PC-9 (cell line): ENCODE measurements at regions not wholly inside any gene's neighbourhood (a gene's known extent, or its start where the extent isn't known, plus 50 kb on each side); places are given as distances from the start of the nearest gene placed in this dataset.
A peak's percentile ranks its signal among the peaks of the same experiment; 100 is the strongest.

Experiments
- BruUV-seq: library from RNA; stranded (reverse); fragments of 400-500 nt; replicated peaks from 2 replicates; lab custom pipeline; 2021; lab: Mats Ljungman, UMichigan
- CTCF ChIA-PET: fragments of 300-600 bp; sonication (Branson Sonifier 250); formaldehyde crosslinking; loops from one replicate; lab custom pipeline; 2022; ENCODE audit warnings: antibody characterized with exemption; lab: Charles Lee
- POLR2A ChIA-PET: fragments of 300-600 bp; sonication (Branson Sonifier 250); formaldehyde crosslinking; loops from one replicate; lab custom pipeline; 2022; ENCODE audit warnings: antibody characterized with exemption; ENCODE audit not compliant: unreplicated experiment; lab: Charles Lee
- DNase-seq, 2 experiments: peaks; one replicate each; pipeline versions ENCODE4 v3.0.0 to v3.0.0-alpha.2; 2015 to 2022; ENCODE audit warnings: mixed read lengths in 1 of 2
- H2AFZ ChIP-seq: fragments of 200-600 bp; sonication (generic); 2 replicates; pipeline ENCODE4 v1.8.1; 2017; ENCODE audit warnings: antibody characterized with exemption
- H3F3A ChIP-seq: fragments of 200-600 bp; sonication (generic); 2 replicates; pipeline ENCODE4 v1.8.1; 2017; ENCODE audit warnings: antibody characterized with exemption, mild to moderate bottlenecking, low read depth; ENCODE audit not compliant: insufficient read depth
- H3K27ac ChIP-seq: fragments of 200-600 bp; sonication (generic); 2 replicates; pipeline ENCODE4 v1.6.1; 2016; ENCODE audit warnings: mixed run types
- H3K27me3 ChIP-seq: fragments of 200-600 bp; sonication (generic); 2 replicates; pipeline ENCODE4 v1.6.1; 2016; ENCODE audit warnings: low read depth, mixed run types; ENCODE audit not compliant: insufficient read depth
- H3K36me3 ChIP-seq: fragments of 200-600 bp; sonication (generic); 2 replicates; pipeline ENCODE4 v1.6.1; 2016; ENCODE audit warnings: low read depth, mixed run types
- H3K4me1 ChIP-seq: fragments of 200-600 bp; sonication (generic); replicated peaks from 2 replicates; pipeline ENCODE4 v1.6.1; 2016; ENCODE audit warnings: mixed run types; ENCODE audit not compliant: insufficient read depth
- H3K4me2 ChIP-seq: fragments of 200-600 bp; sonication (generic); 2 replicates; pipeline ENCODE4 v1.6.1; 2017; ENCODE audit warnings: mixed run types
- H3K4me3 ChIP-seq: fragments of 200-600 bp; sonication (generic); 2 replicates; pipeline ENCODE4 v1.6.1; 2016; ENCODE audit warnings: mixed run types
- H3K79me2 ChIP-seq: fragments of 200-600 bp; sonication (generic); 2 replicates; pipeline ENCODE4 v1.6.1; 2017; ENCODE audit warnings: low read depth, mixed run types
- H3K9me2 ChIP-seq: fragments of 200-600 bp; sonication (generic); 2 replicates; pipeline ENCODE4 v1.8.1; 2017; ENCODE audit warnings: mild to moderate bottlenecking; ENCODE audit not compliant: insufficient read depth
- H3K9me3 ChIP-seq: fragments of 200-600 bp; sonication (generic); 2 replicates; pipeline ENCODE4 v1.8.1; 2016; ENCODE audit warnings: low read depth; ENCODE audit not compliant: insufficient read depth
- H4K20me1 ChIP-seq: fragments of 200-600 bp; sonication (generic); 2 replicates; pipeline ENCODE4 v1.8.1; 2017; ENCODE audit not compliant: insufficient read depth
- CTCF ChIP-seq: fragments of 200-600 bp; sonication (generic); conservative IDR thresholded peaks from 2 replicates; pipeline ENCODE4 v1.6.1; 2017; ENCODE audit warnings: mixed run types, antibody characterized with exemption, mild to moderate bottlenecking, moderate library complexity
- EZH2 ChIP-seq: fragments of 200-600 bp; sonication (generic); IDR thresholded peaks from 2 replicates; pipeline ENCODE4 v1.8.0; 2017; ENCODE audit warnings: antibody characterized with exemption, low read depth
- intact Hi-C: fragments of 100-400 bp; cut with micrococcal nuclease; formaldehyde crosslinking; loops from one replicate; pipeline ENCODE4 v1.10.0; 2022; ENCODE audit not compliant: unreplicated experiment

- no peak for DNase-seq
- Histone ChIP-seq H3K27me3 (no peaks in the 10 kb centered on the region), H3K36me3 (no peaks in the 10 kb centered on the region), H3K4me1 (no peaks in the 10 kb centered on the region), H3K4me2 (no peak overlapping the region), H3F3A (no peaks in the 10 kb centered on the region), H3K4me3 (no peak overlapping the region), H3K27ac (no peak overlapping the region), H3K9me3 (no peaks in the 10 kb centered on the region), H4K20me1 (no peaks in the 10 kb centered on the region), H2AFZ (no peak overlapping the region), H3K79me2 (no peaks in the 10 kb centered on the region), H3K9me2 (no peaks in the 10 kb centered on the region)
- intact Hi-C loops, result no loop called here
- CTCF ChIA-PET, result no interaction called here
- POLR2A ChIA-PET, result no interaction called here
- TF ChIP-seq EZH2, result no peak
- TF ChIP-seq CTCF, result no peak
- no TSS peak for BruUV-seq
These were observed 1654.0 kb downstream of the PCDH7 start for GRCh38 chr4:32374206-32374605.

GRCh38 chr4:32393806-32394205 lies 1673.6 kb downstream of the PCDH7 start:
- Histone ChIP-seq H3K9me2 (no peaks in the 10 kb centered on the region), H3K9me3 (no peaks in the 10 kb centered on the region), H2AFZ (0 out of 2 replicates have a peak overlapping the region, but pooled peaks have one; percentile 39), H3K36me3 (no peaks in the 10 kb centered on the region), H3K27ac (no peak overlapping the region), H3K4me2 (no peak overlapping the region), H3K4me3 (no peak overlapping the region), H3K4me1 (no peaks in the 10 kb centered on the region), H3K27me3 (no peaks in the 10 kb centered on the region), H4K20me1 (no peaks in the 10 kb centered on the region), H3K79me2 (no peaks in the 10 kb centered on the region), H3F3A (no peaks in the 10 kb centered on the region)
- no TSS peak for BruUV-seq
- CTCF ChIA-PET, result no interaction called here
- intact Hi-C loops, result no loop called here
- no peak for TF ChIP-seq EZH2
- no peak for TF ChIP-seq CTCF
- no peak for DNase-seq
- POLR2A ChIA-PET, result no interaction called here

- no TSS peak for BruUV-seq
- POLR2A ChIA-PET, result no interaction called here
- TF ChIP-seq CTCF (no peak), EZH2 (no peak)
- DNase-seq, result no peak
- H2AFZ ChIP-seq, result no peak overlapping the region
- no peaks in the 10 kb centered on the region for H3K9me3 ChIP-seq
- H3K4me2 ChIP-seq, result no peak overlapping the region
- H4K20me1 ChIP-seq, result no peaks in the 10 kb centered on the region
- no peaks in the 10 kb centered on the region for H3K27me3 ChIP-seq
- CTCF ChIA-PET, result no interaction called here
- H3K36me3 ChIP-seq, result no peaks in the 10 kb centered on the region
- H3K9me2 ChIP-seq, result no peaks in the 10 kb centered on the region
- no peak overlapping the region for H3K4me3 ChIP-seq
- no peaks in the 10 kb centered on the region for H3F3A ChIP-seq
- intact Hi-C loops, result no loop called here
- H3K27ac ChIP-seq, result no peak overlapping the region
- no peaks in the 10 kb centered on the region for H3K4me1 ChIP-seq
- no peaks in the 10 kb centered on the region for H3K79me2 ChIP-seq
These were observed 1674.1 kb downstream of the PCDH7 start for GRCh38 chr4:32394255-32394654.
